ENCODE measurements at regions not wholly inside any gene's neighbourhood (a gene's known extent, or its start where the extent isn't known, plus 50 kb on each side); places are given as distances from the start of the nearest gene placed in this dataset.

- Histone ChIP-seq H4K20me1 (ENCODE audit: low read depth, low read length) (no peaks in the 10 kb centered on the region), H3K4me3 (ENCODE audit: insufficient read depth, low read length, poor library complexity, severe bottlenecking) (no peak overlapping the region), H3K9me2 (replicated peaks; ENCODE audit: insufficient read depth, low read length) (no peaks in the 10 kb centered on the region), H3K79me2 (ENCODE audit: insufficient read depth, low read length) (no peaks in the 10 kb centered on the region), H3K27me3 (ENCODE audit: low read length) (no peaks in the 10 kb centered on the region), H2AFZ (ENCODE audit: low read depth, low read length, severe bottlenecking) (no peak overlapping the region), H3K4me2 (ENCODE audit: low read depth, low read length, poor library complexity, severe bottlenecking) (no peak overlapping the region), H3K27ac (ENCODE audit: low read depth, low read length) (no peak overlapping the region), H3K9ac (ENCODE audit: low read length) (no peak overlapping the region), H3K36me3 (ENCODE audit: low read length) (no peaks in the 10 kb centered on the region), H3K9me3 (ENCODE audit: insufficient read depth, low read length) (no peaks in the 10 kb centered on the region), H3F3A (ENCODE audit: insufficient read depth) (no peaks in the 10 kb centered on the region)
- TF ChIP-seq EZH2phosphoT487 (conservative IDR thresholded peaks at IDR 0.05; ENCODE audit: low read length) (no peak), CTCF (IDR thresholded peaks at IDR 0.05; ENCODE audit: insufficient read depth, low read length, poor library complexity, severe bottlenecking) (no peak)
Observed at GRCh38 chr9:113673726-113674125, 202.4 kb upstream of the ZNF618 start.

- Histone ChIP-seq H3K27me3 (ENCODE audit: low read length) (no peaks in the 10 kb centered on the region), H3K27ac (ENCODE audit: low read depth, low read length) (no peak overlapping the region), H3K4me3 (ENCODE audit: insufficient read depth, low read length, poor library complexity, severe bottlenecking) (no peak overlapping the region), H2AFZ (ENCODE audit: low read depth, low read length, severe bottlenecking) (no peak overlapping the region), H3K36me3 (ENCODE audit: low read length) (no peaks in the 10 kb centered on the region), H3K4me2 (ENCODE audit: low read depth, low read length, poor library complexity, severe bottlenecking) (no peak overlapping the region), H4K20me1 (ENCODE audit: low read depth, low read length) (no peaks in the 10 kb centered on the region), H3K79me2 (ENCODE audit: insufficient read depth, low read length) (no peaks in the 10 kb centered on the region), H3F3A (ENCODE audit: insufficient read depth) (no peaks in the 10 kb centered on the region), H3K9me2 (replicated peaks; ENCODE audit: insufficient read depth, low read length) (no peaks in the 10 kb centered on the region), H3K9ac (ENCODE audit: low read length) (no peak overlapping the region), H3K9me3 (ENCODE audit: insufficient read depth, low read length) (no peaks in the 10 kb centered on the region)
- TF ChIP-seq EZH2phosphoT487 (conservative IDR thresholded peaks at IDR 0.05; ENCODE audit: low read length) (no peak), CTCF (IDR thresholded peaks at IDR 0.05; ENCODE audit: insufficient read depth, low read length, poor library complexity, severe bottlenecking) (no peak)
Observed at GRCh38 chr9:113674436-113674835, 201.7 kb upstream of the ZNF618 start.

GRCh38 chr9:113675475-113675941, 200.6 kb upstream of the ZNF618 start:
- no peak overlapping the region for H3K27ac ChIP-seq (ENCODE audit: low read depth, low read length)
- H2AFZ ChIP-seq (ENCODE audit: low read depth, low read length, severe bottlenecking) = no peak overlapping the region
- no peaks in the 10 kb centered on the region for H4K20me1 ChIP-seq (ENCODE audit: low read depth, low read length)
- no peak for TF ChIP-seq EZH2phosphoT487 (conservative IDR thresholded peaks at IDR 0.05; ENCODE audit: low read length)
- no peak for TF ChIP-seq CTCF (IDR thresholded peaks at IDR 0.05; ENCODE audit: insufficient read depth, low read length, poor library complexity, severe bottlenecking)
- no peaks in the 10 kb centered on the region for H3K27me3 ChIP-seq (ENCODE audit: low read length)
- H3F3A ChIP-seq (ENCODE audit: insufficient read depth) = no peaks in the 10 kb centered on the region
- no peaks in the 10 kb centered on the region for H3K9me3 ChIP-seq (ENCODE audit: insufficient read depth, low read length)
- H3K9me2 ChIP-seq (replicated peaks; ENCODE audit: insufficient read depth, low read length) = no peaks in the 10 kb centered on the region
- H3K4me2 ChIP-seq (ENCODE audit: low read depth, low read length, poor library complexity, severe bottlenecking) = no peak overlapping the region
- no peak overlapping the region for H3K9ac ChIP-seq (ENCODE audit: low read length)
- no peaks in the 10 kb centered on the region for H3K36me3 ChIP-seq (ENCODE audit: low read length)
- no peak overlapping the region for H3K4me3 ChIP-seq (ENCODE audit: insufficient read depth, low read length, poor library complexity, severe bottlenecking)
- H3K79me2 ChIP-seq (ENCODE audit: insufficient read depth, low read length) = no peaks in the 10 kb centered on the region
